HG03103 (cell line): ENCODE measurements at regions not wholly inside any gene's neighbourhood (a gene's known extent, or its start where the extent isn't known, plus 50 kb on each side); places are given as distances from the start of the nearest gene placed in this dataset.
"Not testable (repeated sequence)": the region's sequence is repeated elsewhere in the genome, so short reads cannot be mapped to it uniquely, and the experiment has no call there.

Experiments used
- ATAC-seq: cut with Tn5 transposase; IDR thresholded peaks from one replicate; pipeline ENCODE4 v1.9.1; 2021; ENCODE audit warnings: low read depth; ENCODE audit not compliant: unreplicated experiment

- ATAC-seq, result no peak
Observed at GRCh38 chr4:138485498-138485897, 243.3 kb upstream of the SLC7A11 start.

- no peak for ATAC-seq
Observed at GRCh38 chr4:138475116-138475515, 233.0 kb upstream of the SLC7A11 start.

- ATAC-seq, result no peak
Observed at GRCh38 chr4:138473339-138473738, 231.2 kb upstream of the SLC7A11 start.

GRCh38 chr4:138460477-138461414 lies 218.6 kb upstream of the SLC7A11 start:
- no peak for ATAC-seq

- ATAC-seq, result no peak
Observed at GRCh38 chr4:138458751-138459150, 216.6 kb upstream of the SLC7A11 start.

GRCh38 chr4:138456349-138456748 lies 214.2 kb upstream of the SLC7A11 start:
- ATAC-seq, result not testable (repeated sequence)

GRCh38 chr4:138455097-138455496 lies 212.9 kb upstream of the SLC7A11 start:
- no peak for ATAC-seq

- ATAC-seq, result no peak
Observed at GRCh38 chr4:138452826-138453225, 210.7 kb upstream of the SLC7A11 start.

- no peak for ATAC-seq
Observed at GRCh38 chr4:138451276-138451663, 209.1 kb upstream of the SLC7A11 start.

GRCh38 chr4:138450546-138451275 lies 208.6 kb upstream of the SLC7A11 start:
- ATAC-seq, result no peak

- ATAC-seq, result no peak
Observed at GRCh38 chr4:138449938-138450337, 207.8 kb upstream of the SLC7A11 start.

- ATAC-seq, result no peak
Observed at GRCh38 chr4:138448169-138448568, 206.0 kb upstream of the SLC7A11 start.

GRCh38 chr4:138446456-138446855 lies 204.3 kb upstream of the SLC7A11 start:
- no peak for ATAC-seq

GRCh38 chr4:138445098-138445497 lies 202.9 kb upstream of the SLC7A11 start:
- no peak for ATAC-seq

GRCh38 chr4:138444260-138444659 lies 202.1 kb upstream of the SLC7A11 start:
- no peak for ATAC-seq

GRCh38 chr4:138439143-138439581 lies 197.0 kb upstream of the SLC7A11 start:
- ATAC-seq, result no peak

GRCh38 chr4:138438608-138439007 lies 196.5 kb upstream of the SLC7A11 start:
- no peak for ATAC-seq

GRCh38 chr4:138437263-138437851 lies 195.2 kb upstream of the SLC7A11 start:
- ATAC-seq, result no peak

- ATAC-seq, result not testable (repeated sequence)
Observed at GRCh38 chr4:138435733-138436132, 193.6 kb upstream of the SLC7A11 start.

- ATAC-seq, result not testable (repeated sequence)
Observed at GRCh38 chr4:138435046-138435445, 192.9 kb upstream of the SLC7A11 start.

- no peak for ATAC-seq
Observed at GRCh38 chr4:138428611-138429010, 186.5 kb upstream of the SLC7A11 start.
